WTC11 (cell line): ENCODE measurements at regions not wholly inside any gene's neighbourhood (a gene's known extent, or its start where the extent isn't known, plus 50 kb on each side); places are given as distances from the start of the nearest gene placed in this dataset.

Source experiments
- ATAC-seq: fragments of 200-7000 bp; cut with Tn5 transposase; 2 replicates; pipeline ENCODE4 v1.10.0; 2021; ENCODE audit warnings: mild to moderate bottlenecking, moderate library complexity
- CTCF ChIA-PET: fragments of 300-600 bp; sonication (Branson Sonifier 250); formaldehyde crosslinking; loops from one replicate; lab custom pipeline; 2021; ENCODE audit warnings: antibody characterized with exemption; lab: Charles Lee
- POLR2A ChIA-PET: fragments of 350-600 bp; sonication (Branson Sonifier 250); formaldehyde crosslinking; loops from one replicate; lab custom pipeline; 2021; ENCODE audit warnings: antibody characterized with exemption; lab: Charles Lee
- DNase-seq: peaks from one replicate; pipeline ENCODE4 v3.0.0; 2021; ENCODE audit warnings: low spot score
- H3K27ac Mint-ChIP-seq: 2 replicates; pipeline ENCODE4 v1.8.0; 2021; ENCODE audit warnings: mixed read lengths
- H3K27me3 Mint-ChIP-seq: 2 replicates; pipeline ENCODE4 v1.8.0; 2021; ENCODE audit warnings: low read depth, mild to moderate bottlenecking, moderate library complexity, mixed read lengths
- H3K36me3 Mint-ChIP-seq: 2 replicates; pipeline ENCODE4 v1.8.0; 2021; ENCODE audit warnings: mixed read lengths
- H3K4me1 Mint-ChIP-seq: 2 replicates; pipeline ENCODE4 v1.8.0; 2022; ENCODE audit warnings: mixed read lengths
- H3K4me3 Mint-ChIP-seq: 2 replicates; pipeline ENCODE4 v1.8.0; 2021; ENCODE audit warnings: mild to moderate bottlenecking, moderate library complexity, mixed read lengths
- H3K9me3 Mint-ChIP-seq: 2 replicates; pipeline ENCODE4 v1.8.0; 2021; ENCODE audit warnings: mixed read lengths
- AFF4 ChIP-seq: sonication (generic); formaldehyde crosslinking; IDR thresholded peaks from 2 replicates; pipeline ENCODE4 v1.8.1; 2023; ENCODE audit warnings: mild to moderate bottlenecking, missing genetic modification reagents, borderline replicate concordance
- ATF6 ChIP-seq: sonication (generic); formaldehyde crosslinking; IDR thresholded peaks from 2 replicates; pipeline ENCODE4 v1.8.1; 2023; ENCODE audit warnings: mild to moderate bottlenecking, missing genetic modification reagents
- CDX4 ChIP-seq: fragments of 250-450 bp; sonication (Bioruptor Pico); IDR thresholded peaks from 2 replicates; pipeline ENCODE4 v1.9.0; 2021; ENCODE audit warnings: moderate library complexity, mild to moderate bottlenecking, inconsistent platforms, borderline replicate concordance
- CREM ChIP-seq: sonication (generic); formaldehyde crosslinking; IDR thresholded peaks from 2 replicates; pipeline ENCODE4 v1.8.1; 2022; ENCODE audit warnings: mild to moderate bottlenecking, missing genetic modification reagents, moderate library complexity
- ERG ChIP-seq: fragments of 250-450 bp; sonication (Bioruptor Pico); IDR thresholded peaks from 2 replicates; pipeline ENCODE4 v1.8.0; 2021; ENCODE audit warnings: mild to moderate bottlenecking
- HMGA2 ChIP-seq: fragments of 250-450 bp; sonication (Bioruptor Pico); IDR thresholded peaks from 2 replicates; pipeline ENCODE4 v1.4.0; 2021; ENCODE audit warnings: mild to moderate bottlenecking, moderate library complexity
- IRF2 ChIP-seq: sonication (generic); formaldehyde crosslinking; IDR thresholded peaks from 2 replicates; pipeline ENCODE4 v1.8.0; 2022; ENCODE audit warnings: low read depth, missing genetic modification reagents, borderline replicate concordance
- NFATC4 ChIP-seq: fragments of 250-450 bp; sonication (Bioruptor Pico); IDR thresholded peaks from 2 replicates; pipeline ENCODE4 v1.9.0; 2021; ENCODE audit warnings: mild to moderate bottlenecking
- NR2C2 ChIP-seq: sonication (generic); formaldehyde crosslinking; IDR thresholded peaks from 2 replicates; pipeline ENCODE4 v1.8.0; 2022; ENCODE audit warnings: mild to moderate bottlenecking, missing genetic modification reagents
- SMAD3 ChIP-seq: sonication (generic); formaldehyde crosslinking; IDR thresholded peaks from 2 replicates; pipeline ENCODE4 v1.8.0; 2022; ENCODE audit warnings: missing genetic modification reagents, mild to moderate bottlenecking, borderline replicate concordance
- SMAD4 ChIP-seq: sonication (generic); formaldehyde crosslinking; IDR thresholded peaks from 2 replicates; pipeline ENCODE4 v1.8.0; 2022; ENCODE audit warnings: mild to moderate bottlenecking, missing genetic modification reagents
- SP1 ChIP-seq: sonication (generic); formaldehyde crosslinking; conservative IDR thresholded peaks from 2 replicates; pipeline ENCODE4 v1.8.1; 2022; ENCODE audit warnings: missing genetic modification reagents
- USF1 ChIP-seq: sonication (generic); formaldehyde crosslinking; IDR thresholded peaks from 2 replicates; pipeline ENCODE4 v1.8.0; 2022; ENCODE audit warnings: mild to moderate bottlenecking, missing genetic modification reagents
- ZMAT4 ChIP-seq: fragments of 250-450 bp; sonication (Bioruptor Pico); IDR thresholded peaks from 2 replicates; pipeline ENCODE4 v1.9.0; 2021; ENCODE audit warnings: mild to moderate bottlenecking
- ZNF138 ChIP-seq: sonication (generic); formaldehyde crosslinking; conservative IDR thresholded peaks from 2 replicates; pipeline ENCODE4 v1.8.1; 2022; ENCODE audit warnings: mild to moderate bottlenecking, moderate library complexity, missing genetic modification reagents
- ZNF219 ChIP-seq: sonication (generic); formaldehyde crosslinking; IDR thresholded peaks from 2 replicates; pipeline ENCODE4 v1.8.0; 2023; ENCODE audit warnings: missing genetic modification reagents, mild to moderate bottlenecking, borderline replicate concordance

- TF ChIP-seq AFF4 (CRISPR knock-in tag) (no peak), CDX4 (no peak), USF1 (CRISPR knock-in tag) (no peak), ATF6 (CRISPR knock-in tag) (no peak), ERG (no peak)
Observed at GRCh38 chr9:29659014-29659413, 2085.7 kb upstream of the C9orf72 start (continued).

- ATAC-seq, result no peak
- POLR2A ChIA-PET, result no interaction called here
- no peak for TF ChIP-seq SP1 (CRISPR knock-in tag)
- no peak for TF ChIP-seq SMAD4 (CRISPR knock-in tag)
- TF ChIP-seq ATF6 (CRISPR knock-in tag), result no peak
- TF ChIP-seq NFATC4 (CRISPR knock-in tag), result no peak
- no peak for TF ChIP-seq CREM (CRISPR knock-in tag)
- TF ChIP-seq ZNF219, result no peak
- no peak for TF ChIP-seq HMGA2 (CRISPR knock-in tag)
- TF ChIP-seq NR2C2 (CRISPR knock-in tag), result no peak
- TF ChIP-seq SMAD3 (CRISPR knock-in tag), result no peak
- TF ChIP-seq ZMAT4, result no peak
- TF ChIP-seq ZNF138 (CRISPR knock-in tag), result no peak
- no peak for TF ChIP-seq IRF2
- H3K36me3 Mint-ChIP-seq, result no peaks in the 10 kb centered on the region
- H3K4me1 Mint-ChIP-seq, result no peaks in the 10 kb centered on the region; the same call in 1 of the 2 replicates
- H3K27me3 Mint-ChIP-seq, result no peaks in the 10 kb centered on the region; the same call in 1 of the 2 replicates
- no peak for DNase-seq
- peaks cover 7% of the 10 kb centered on the region; the same call in 1 of the 2 replicates for H3K9me3 Mint-ChIP-seq
- CTCF ChIA-PET, result no interaction called here
- H3K4me3 Mint-ChIP-seq, result no peak overlapping the region
- H3K27ac Mint-ChIP-seq, result no peak overlapping the region
Observed at GRCh38 chr9:29659736-29660135, 2086.5 kb upstream of the C9orf72 start.
